ENCODE measurements at regions not wholly inside any gene's neighbourhood (a gene's known extent, or its start where the extent isn't known, plus 50 kb on each side); places are given as distances from the start of the nearest gene placed in this dataset.
A peak's percentile ranks its signal among the peaks of the same experiment; 100 is the strongest.

DNA sequence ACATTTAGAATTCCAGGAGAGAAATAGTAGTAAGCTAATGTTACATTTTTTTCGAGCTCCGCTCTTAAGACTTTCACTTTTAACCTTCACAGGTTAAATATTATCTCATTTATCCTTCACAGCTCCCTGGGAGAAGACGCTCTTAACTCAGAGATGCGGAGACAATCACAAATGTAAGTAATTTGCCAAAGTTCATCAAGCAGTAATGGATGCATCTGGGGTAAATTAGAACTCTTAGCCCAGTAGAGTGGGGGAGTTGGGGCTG is 168.5 kb downstream of the SPP2 start:
- DNase-seq (ENCODE audit: low read depth) = no peak
- TF ChIP-seq, protein P1, sequence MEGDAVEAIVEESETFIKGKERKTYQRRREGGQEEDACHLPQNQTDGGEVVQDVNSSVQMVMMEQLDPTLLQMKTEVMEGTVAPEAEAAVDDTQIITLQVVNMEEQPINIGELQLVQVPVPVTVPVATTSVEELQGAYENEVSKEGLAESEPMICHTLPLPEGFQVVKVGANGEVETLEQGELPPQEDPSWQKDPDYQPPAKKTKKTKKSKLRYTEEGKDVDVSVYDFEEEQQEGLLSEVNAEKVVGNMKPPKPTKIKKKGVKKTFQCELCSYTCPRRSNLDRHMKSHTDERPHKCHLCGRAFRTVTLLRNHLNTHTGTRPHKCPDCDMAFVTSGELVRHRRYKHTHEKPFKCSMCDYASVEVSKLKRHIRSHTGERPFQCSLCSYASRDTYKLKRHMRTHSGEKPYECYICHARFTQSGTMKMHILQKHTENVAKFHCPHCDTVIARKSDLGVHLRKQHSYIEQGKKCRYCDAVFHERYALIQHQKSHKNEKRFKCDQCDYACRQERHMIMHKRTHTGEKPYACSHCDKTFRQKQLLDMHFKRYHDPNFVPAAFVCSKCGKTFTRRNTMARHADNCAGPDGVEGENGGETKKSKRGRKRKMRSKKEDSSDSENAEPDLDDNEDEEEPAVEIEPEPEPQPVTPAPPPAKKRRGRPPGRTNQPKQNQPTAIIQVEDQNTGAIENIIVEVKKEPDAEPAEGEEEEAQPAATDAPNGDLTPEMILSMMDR (conservative IDR thresholded peaks at IDR 0.05; ENCODE audit: low read length) = no peak
- H3K4me3 ChIP-seq (ENCODE audit: low read length) = no peak overlapping the region

DNA sequence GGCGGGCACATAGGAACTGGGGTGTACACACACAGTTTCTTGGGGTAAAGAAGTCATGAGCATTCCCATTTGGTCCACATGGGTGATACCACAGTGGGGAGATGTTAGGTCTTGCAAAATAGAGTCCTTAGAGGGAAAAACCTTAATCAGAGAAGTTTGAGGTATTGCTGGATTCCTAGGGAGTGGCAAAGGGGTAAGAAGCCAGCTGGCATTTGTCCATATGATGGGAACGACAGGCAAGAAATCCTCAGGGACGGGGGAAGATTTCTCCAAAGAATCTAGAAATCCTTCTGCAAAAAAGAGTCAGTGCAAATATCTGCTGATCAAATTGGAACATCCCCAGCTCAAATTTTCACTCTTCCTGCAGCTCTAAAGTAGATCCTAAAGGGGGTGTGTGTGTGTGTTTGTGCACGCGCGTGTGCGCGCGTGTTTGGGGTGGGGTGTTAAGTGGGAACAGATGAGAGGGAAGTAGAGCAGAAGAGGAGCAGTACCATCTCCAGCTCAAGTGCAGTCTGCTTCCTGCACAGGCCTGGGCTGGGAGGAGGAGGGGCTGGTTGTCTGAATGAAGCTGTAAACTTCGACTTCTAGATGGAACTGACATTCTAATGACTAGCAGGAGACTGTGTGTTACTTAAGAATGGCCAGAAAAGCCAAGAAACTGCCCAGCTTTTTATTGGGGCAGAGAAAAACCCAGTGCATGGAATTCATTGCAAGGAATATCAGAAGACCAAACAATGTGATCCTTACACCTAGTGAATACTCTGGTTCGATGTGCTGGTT is 168.0 kb downstream of the SPP2 start:
- TF ChIP-seq, protein P1 (conservative IDR thresholded peaks at IDR 0.05; ENCODE audit: low read length) = no peak
- DNase-seq (ENCODE audit: low read depth) = peak; percentile 38
- H3K4me3 ChIP-seq (ENCODE audit: low read length) = no peak overlapping the region

DNA sequence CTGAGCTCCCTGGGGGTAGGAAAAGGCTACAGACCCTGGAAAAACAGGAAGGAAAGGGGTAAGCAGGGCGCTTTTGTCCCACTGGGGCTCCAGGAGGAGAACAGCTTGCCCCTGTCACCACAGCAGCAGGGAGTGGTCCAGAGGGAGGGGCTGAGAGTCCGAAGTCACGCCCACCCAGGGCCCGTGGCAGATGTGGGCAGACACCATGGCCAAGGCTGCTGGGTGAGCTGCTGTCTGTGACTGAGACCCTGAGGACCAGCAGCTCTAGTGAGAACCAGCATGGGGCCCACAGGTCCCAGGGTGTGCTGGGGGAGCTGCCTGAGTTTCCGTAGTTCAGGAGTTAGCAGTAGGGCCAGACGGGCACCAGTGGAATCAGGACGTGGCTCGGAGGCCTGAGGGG is 162.0 kb downstream of the SPP2 start:
- TF ChIP-seq, protein P1 (conservative IDR thresholded peaks at IDR 0.05; ENCODE audit: low read length) = no peak
- H3K4me3 ChIP-seq (ENCODE audit: low read length) = no peak overlapping the region
- DNase-seq (ENCODE audit: low read depth) = no peak

DNA sequence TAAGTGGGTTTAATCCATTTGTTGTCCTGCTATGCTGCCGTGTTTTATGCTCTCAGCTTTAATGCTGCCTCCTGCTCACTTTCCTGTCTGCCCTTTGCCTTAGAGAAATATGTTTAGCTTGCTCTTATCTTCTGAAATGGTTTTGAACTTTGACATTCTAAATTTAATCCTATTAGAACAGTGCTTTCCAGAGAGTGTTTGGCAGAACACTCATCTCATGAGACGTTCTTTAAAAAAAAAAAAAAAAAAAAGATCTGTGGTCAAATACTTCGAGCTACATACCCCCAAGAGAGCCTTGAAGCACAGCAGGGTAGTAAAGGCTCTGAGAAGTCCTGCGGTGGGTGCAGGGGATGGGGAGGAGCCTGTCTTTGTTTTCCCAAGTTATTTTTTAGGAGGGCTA is 161.3 kb downstream of the SPP2 start:
- TF ChIP-seq, protein P1 (conservative IDR thresholded peaks at IDR 0.05; ENCODE audit: low read length) = no peak
- DNase-seq (ENCODE audit: low read depth) = no peak

DNA sequence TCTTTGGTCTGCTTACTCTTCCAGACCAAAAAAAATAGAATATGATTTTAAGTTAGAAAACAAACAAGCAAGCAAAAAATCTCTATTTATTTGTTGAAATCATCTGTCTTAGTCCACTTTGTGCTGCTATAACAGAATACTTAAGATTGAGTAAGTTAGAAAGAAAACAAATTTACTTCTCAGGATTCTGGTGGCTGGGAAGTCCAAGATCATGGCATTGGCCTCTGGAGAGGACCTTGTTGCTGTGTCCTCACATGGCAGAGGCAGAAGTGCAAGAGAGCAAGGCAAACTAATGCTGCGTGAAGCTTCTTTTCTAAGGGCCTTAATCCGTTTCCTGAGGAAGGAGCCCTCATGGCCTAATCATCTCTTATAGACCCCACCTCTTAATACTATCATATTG is 156.2 kb downstream of the SPP2 start:
- TF ChIP-seq, protein P1 (conservative IDR thresholded peaks at IDR 0.05; ENCODE audit: low read length) = no peak
- H3K4me3 ChIP-seq (ENCODE audit: low read length) = no peak overlapping the region
- no peak for DNase-seq (ENCODE audit: low read depth)

More for the DNA sequence above, 161.3 kb downstream of the SPP2 start:
- H3K4me3 ChIP-seq (ENCODE audit: low read length) = no peak overlapping the region

DNA sequence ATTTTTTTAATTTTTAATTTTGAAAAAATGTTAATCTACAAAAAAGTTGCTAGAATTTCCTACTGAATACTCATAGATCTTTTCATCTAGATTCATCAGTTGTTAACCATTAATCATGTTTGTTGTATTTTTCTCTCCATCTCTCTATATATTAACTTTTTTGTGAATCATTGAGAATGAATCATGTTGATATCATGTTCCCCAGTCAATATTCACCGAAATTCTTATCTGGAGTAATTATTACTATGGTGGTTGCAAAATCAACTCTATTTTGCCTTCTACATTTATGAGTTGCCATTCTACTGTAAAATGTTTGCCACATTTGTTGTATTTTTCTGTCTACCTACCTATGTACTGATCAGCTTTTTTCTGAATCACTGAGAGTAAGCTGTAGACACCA is 154.0 kb downstream of the SPP2 start:
- TF ChIP-seq, protein P1 (conservative IDR thresholded peaks at IDR 0.05; ENCODE audit: low read length) = no peak
- no peak for DNase-seq (ENCODE audit: low read depth)
- H3K4me3 ChIP-seq (ENCODE audit: low read length) = no peak overlapping the region

DNA sequence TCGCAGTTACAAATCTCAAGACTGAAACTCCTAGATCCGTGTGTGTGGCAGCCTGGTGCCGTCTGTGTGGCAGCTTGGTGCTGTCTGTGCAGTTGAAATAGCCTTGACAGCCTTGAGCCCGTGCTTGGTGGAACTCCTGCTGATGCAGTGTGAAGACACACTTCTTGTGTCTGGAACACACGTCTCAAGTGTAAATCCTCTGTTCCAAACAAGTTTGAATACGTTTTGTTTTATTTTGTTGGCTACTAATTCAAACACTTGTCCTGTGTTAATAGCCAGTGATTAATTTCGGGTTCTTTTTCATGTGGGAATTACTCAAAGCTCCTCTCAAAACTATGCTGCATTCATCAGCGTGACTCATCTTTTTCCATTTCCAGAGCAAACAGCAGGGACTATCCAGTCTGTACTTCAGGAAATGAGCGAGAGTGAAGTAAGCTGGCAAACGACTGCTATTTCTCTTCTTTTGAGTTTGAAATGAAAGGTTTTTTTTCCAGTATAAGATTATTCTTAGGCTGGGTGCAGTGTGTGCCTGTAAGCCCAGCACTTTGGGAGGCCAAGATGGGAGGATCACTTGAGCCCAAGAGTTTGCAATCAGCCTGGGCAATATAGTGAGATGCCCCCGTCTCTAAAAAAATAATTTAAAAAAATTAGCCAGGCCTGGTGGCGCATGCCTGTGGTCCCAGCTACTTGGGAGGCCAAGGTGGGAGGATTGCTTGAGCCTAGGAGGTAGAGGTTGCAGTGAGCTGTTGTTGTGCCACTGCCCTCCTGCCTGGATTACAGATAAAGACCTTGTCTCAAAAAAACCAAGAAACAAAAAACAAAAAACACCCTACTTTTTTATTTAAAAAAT is 152.9 kb downstream of the SPP2 start:
- H3K4me3 ChIP-seq (ENCODE audit: low read length) = peak overlapping the region; percentile 1; the same call in 1 of the 2 replicates
- TF ChIP-seq, protein P1 (conservative IDR thresholded peaks at IDR 0.05; ENCODE audit: low read length) = no peak
- DNase-seq (ENCODE audit: low read depth) = peak; percentile 89

Data from AG10803 (cell line).